ENCODE measurements at regions not wholly inside any gene's neighbourhood (a gene's known extent, or its start where the extent isn't known, plus 50 kb on each side); places are given as distances from the start of the nearest gene placed in this dataset.

DNA sequence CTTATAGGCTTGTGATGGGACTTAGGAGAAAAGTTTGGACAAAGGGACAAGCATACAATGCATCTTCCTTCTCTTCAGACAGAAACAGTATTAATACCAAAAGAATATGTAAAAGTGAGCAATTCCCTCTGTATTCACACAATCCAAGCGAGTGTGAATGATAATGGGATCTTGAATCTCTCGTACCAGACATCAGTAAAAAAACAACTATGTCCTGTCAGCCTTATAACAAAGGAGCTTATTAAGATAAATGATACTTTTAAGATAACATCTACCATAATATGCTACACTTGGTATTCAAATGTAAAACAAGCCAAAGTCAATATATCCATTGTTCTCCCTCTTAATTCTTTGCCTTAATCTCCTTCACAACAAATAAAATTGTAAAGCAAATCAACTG lies 288.6 kb upstream of the CNTN6 start:
- in situ Hi-C loops (cut with MboI; ENCODE audit: low pct_unique_long_range_greater_than_20kb, low sequenced_read_pairs, unreplicated experiment): no loop called here
- TF ChIP-seq, protein P1, sequence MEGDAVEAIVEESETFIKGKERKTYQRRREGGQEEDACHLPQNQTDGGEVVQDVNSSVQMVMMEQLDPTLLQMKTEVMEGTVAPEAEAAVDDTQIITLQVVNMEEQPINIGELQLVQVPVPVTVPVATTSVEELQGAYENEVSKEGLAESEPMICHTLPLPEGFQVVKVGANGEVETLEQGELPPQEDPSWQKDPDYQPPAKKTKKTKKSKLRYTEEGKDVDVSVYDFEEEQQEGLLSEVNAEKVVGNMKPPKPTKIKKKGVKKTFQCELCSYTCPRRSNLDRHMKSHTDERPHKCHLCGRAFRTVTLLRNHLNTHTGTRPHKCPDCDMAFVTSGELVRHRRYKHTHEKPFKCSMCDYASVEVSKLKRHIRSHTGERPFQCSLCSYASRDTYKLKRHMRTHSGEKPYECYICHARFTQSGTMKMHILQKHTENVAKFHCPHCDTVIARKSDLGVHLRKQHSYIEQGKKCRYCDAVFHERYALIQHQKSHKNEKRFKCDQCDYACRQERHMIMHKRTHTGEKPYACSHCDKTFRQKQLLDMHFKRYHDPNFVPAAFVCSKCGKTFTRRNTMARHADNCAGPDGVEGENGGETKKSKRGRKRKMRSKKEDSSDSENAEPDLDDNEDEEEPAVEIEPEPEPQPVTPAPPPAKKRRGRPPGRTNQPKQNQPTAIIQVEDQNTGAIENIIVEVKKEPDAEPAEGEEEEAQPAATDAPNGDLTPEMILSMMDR (IDR thresholded peaks at IDR 0.05; ENCODE audit: extremely low read depth, insufficient read depth, missing control alignments): no peak

GRCh38 chr3:805326-805725 lies 287.5 kb upstream of the CNTN6 start:
- no peak for DNase-seq (ENCODE audit: low spot score)
- TF ChIP-seq, protein P1 (IDR thresholded peaks at IDR 0.05; ENCODE audit: extremely low read depth, insufficient read depth, missing control alignments): no peak
- in situ Hi-C loops (cut with MboI; ENCODE audit: low pct_unique_long_range_greater_than_20kb, low sequenced_read_pairs, unreplicated experiment): no loop called here

More for the DNA sequence above, 288.6 kb upstream of the CNTN6 start:
- no peak for DNase-seq (ENCODE audit: low spot score)

DNA sequence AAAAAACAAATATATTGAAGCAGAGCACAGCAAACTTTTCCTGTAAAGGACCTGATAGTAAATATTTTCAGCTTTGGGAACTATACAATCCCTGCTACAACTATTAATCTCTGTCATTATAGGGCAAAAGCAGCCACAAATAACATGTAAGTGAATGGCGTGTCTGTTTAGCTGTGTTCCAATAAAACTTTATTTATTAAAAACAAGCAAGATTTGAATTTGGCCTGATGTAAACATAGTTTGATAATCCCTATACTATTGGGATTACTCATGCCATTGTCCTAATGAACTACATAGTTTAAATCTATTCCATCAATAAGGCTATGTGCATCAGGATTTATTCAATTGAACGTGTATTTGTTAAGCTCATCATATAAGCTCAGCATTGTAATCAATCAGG lies 286.8 kb upstream of the CNTN6 start:
- TF ChIP-seq, protein P1 (IDR thresholded peaks at IDR 0.05; ENCODE audit: extremely low read depth, insufficient read depth, missing control alignments): no peak
- in situ Hi-C loops (cut with MboI; ENCODE audit: low pct_unique_long_range_greater_than_20kb, low sequenced_read_pairs, unreplicated experiment): no loop called here
- no peak for DNase-seq (ENCODE audit: low spot score)

- in situ Hi-C loops (cut with MboI; ENCODE audit: low pct_unique_long_range_greater_than_20kb, low sequenced_read_pairs, unreplicated experiment): no loop called here
- DNase-seq (ENCODE audit: low spot score): no peak
- TF ChIP-seq, protein P1 (IDR thresholded peaks at IDR 0.05; ENCODE audit: extremely low read depth, insufficient read depth, missing control alignments): no peak
Observed at GRCh38 chr3:816605-817004, 276.2 kb upstream of the CNTN6 start.

DNA sequence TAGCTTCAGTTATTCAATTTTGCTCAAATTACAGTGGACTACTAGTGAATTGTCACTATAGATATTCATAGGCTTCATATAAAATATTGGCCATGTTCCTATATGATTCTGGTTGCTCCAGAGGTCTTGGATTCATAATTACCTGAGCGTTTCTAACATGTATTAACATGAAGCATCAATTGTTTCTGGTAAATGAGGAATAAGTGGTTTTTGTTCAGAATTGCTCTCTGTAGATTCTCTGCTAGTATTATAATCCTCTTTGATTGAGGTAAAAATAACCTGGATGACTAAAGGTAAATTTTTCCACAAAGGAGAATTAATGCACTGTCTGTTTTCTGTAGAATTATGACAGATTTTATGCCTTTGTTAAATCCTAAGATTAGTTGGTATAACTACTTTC lies 258.1 kb upstream of the CNTN6 start:
- TF ChIP-seq, protein P1 (IDR thresholded peaks at IDR 0.05; ENCODE audit: extremely low read depth, insufficient read depth, missing control alignments): no peak
- in situ Hi-C loops (cut with MboI; ENCODE audit: low pct_unique_long_range_greater_than_20kb, low sequenced_read_pairs, unreplicated experiment): no loop called here
- DNase-seq (ENCODE audit: low spot score): no peak

DNA sequence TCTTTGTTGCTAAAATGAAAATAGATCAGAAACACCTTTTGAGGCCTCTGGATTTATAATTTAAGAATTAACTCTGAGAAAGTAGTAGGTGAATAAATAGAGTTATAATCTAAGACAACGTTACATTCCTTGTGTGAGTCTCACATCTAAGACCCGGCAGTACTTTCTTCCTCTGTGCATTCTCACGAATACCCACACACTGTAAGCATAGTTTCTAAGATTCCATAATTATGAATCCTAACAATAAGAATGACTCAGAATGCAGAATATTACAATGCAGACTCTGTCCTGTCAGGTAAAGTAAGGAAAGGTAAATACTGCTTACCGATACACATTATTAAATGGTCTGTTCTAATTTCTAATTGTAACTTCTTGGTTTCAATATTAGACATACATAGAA lies 257.7 kb upstream of the CNTN6 start:
- TF ChIP-seq, protein P1 (IDR thresholded peaks at IDR 0.05; ENCODE audit: extremely low read depth, insufficient read depth, missing control alignments): no peak
- in situ Hi-C loops (cut with MboI; ENCODE audit: low pct_unique_long_range_greater_than_20kb, low sequenced_read_pairs, unreplicated experiment): no loop called here
- no peak for DNase-seq (ENCODE audit: low spot score)

GRCh38 chr3:839981-840380 lies 252.8 kb upstream of the CNTN6 start:
- no peak for DNase-seq (ENCODE audit: low spot score)

More at GRCh38 chr3:839981-840380, 252.8 kb upstream of the CNTN6 start:
- in situ Hi-C loops (cut with MboI; ENCODE audit: low pct_unique_long_range_greater_than_20kb, low sequenced_read_pairs, unreplicated experiment): no loop called here
- TF ChIP-seq, protein P1 (IDR thresholded peaks at IDR 0.05; ENCODE audit: extremely low read depth, insufficient read depth, missing control alignments): no peak

Data from GM13977 (cell line).